ENCODE measurements at regions not wholly inside any gene's neighbourhood (a gene's known extent, or its start where the extent isn't known, plus 50 kb on each side); places are given as distances from the start of the nearest gene placed in this dataset.
"Not testable (repeated sequence)": the region's sequence is repeated elsewhere in the genome, so short reads cannot be mapped to it uniquely, and the experiment has no call there.

- Mint-ChIP-seq H3K27me3 (peaks cover 7% of the 10 kb centered on the region), H3K9me3 (no peaks in the 10 kb centered on the region), H3K4me3 (no peak overlapping the region), H3K4me1 (no peaks in the 10 kb centered on the region), H3K27ac (no peak overlapping the region), H3K36me3 (ENCODE audit: low read depth) (no peaks in the 10 kb centered on the region)
- DNase-seq (no peak), ATAC-seq (no peak)
Observed at GRCh38 chr7:37535841-37536240, 87.2 kb upstream of the ELMO1 start.

- Mint-ChIP-seq H3K4me3 (no peak overlapping the region), H3K36me3 (ENCODE audit: low read depth) (no peaks in the 10 kb centered on the region)
Observed at GRCh38 chr7:37536706-37537105, 88.0 kb upstream of the ELMO1 start.

GRCh38 chr7:37537439-37537838 lies 88.8 kb upstream of the ELMO1 start:
- Mint-ChIP-seq H3K4me3 (no peak overlapping the region), H3K27me3 (peaks cover 7% of the 10 kb centered on the region), H3K27ac (no peak overlapping the region), H3K9me3 (no peaks in the 10 kb centered on the region), H3K4me1 (no peaks in the 10 kb centered on the region), H3K36me3 (ENCODE audit: low read depth) (no peaks in the 10 kb centered on the region)
- no peak for DNase-seq
- ATAC-seq, result no peak

More at GRCh38 chr7:37536706-37537105, 88.0 kb upstream of the ELMO1 start:
- H3K9me3 Mint-ChIP-seq, result no peaks in the 10 kb centered on the region
- H3K4me1 Mint-ChIP-seq, result no peaks in the 10 kb centered on the region
- ATAC-seq (no peak), DNase-seq (no peak)
- peaks cover 7% of the 10 kb centered on the region for H3K27me3 Mint-ChIP-seq
- no peak overlapping the region for H3K27ac Mint-ChIP-seq

- H3K4me1 Mint-ChIP-seq, result no peaks in the 10 kb centered on the region
- peaks cover 4% of the 10 kb centered on the region for H3K27me3 Mint-ChIP-seq
- ATAC-seq (no peak), DNase-seq (no peak)
- H3K4me3 Mint-ChIP-seq, result no peak overlapping the region
- H3K27ac Mint-ChIP-seq, result no peak overlapping the region
- H3K36me3 Mint-ChIP-seq (ENCODE audit: low read depth), result no peaks in the 10 kb centered on the region
- no peaks in the 10 kb centered on the region for H3K9me3 Mint-ChIP-seq
Observed at GRCh38 chr7:37538945-37539344, 90.3 kb upstream of the ELMO1 start.

GRCh38 chr7:37540917-37541316 lies 92.3 kb upstream of the ELMO1 start:
- no peak overlapping the region for H3K4me3 Mint-ChIP-seq
- no peak for DNase-seq
- H3K9me3 Mint-ChIP-seq, result no peaks in the 10 kb centered on the region
- no peak overlapping the region for H3K27ac Mint-ChIP-seq
- H3K27me3 Mint-ChIP-seq, result peaks cover 2% of the 10 kb centered on the region
- H3K36me3 Mint-ChIP-seq (ENCODE audit: low read depth), result no peaks in the 10 kb centered on the region
- H3K4me1 Mint-ChIP-seq, result no peaks in the 10 kb centered on the region
- no peak for ATAC-seq

- Mint-ChIP-seq H3K27ac (no peak overlapping the region), H3K36me3 (ENCODE audit: low read depth) (no peaks in the 10 kb centered on the region), H3K4me1 (no peaks in the 10 kb centered on the region), H3K9me3 (no peaks in the 10 kb centered on the region), H3K4me3 (no peak overlapping the region), H3K27me3 (peaks cover 2% of the 10 kb centered on the region)
- DNase-seq (no peak), ATAC-seq (no peak)
Observed at GRCh38 chr7:37541810-37542443, 93.3 kb upstream of the ELMO1 start.

GRCh38 chr7:37545619-37546534 lies 97.2 kb upstream of the ELMO1 start:
- Mint-ChIP-seq H3K4me1 (no peaks in the 10 kb centered on the region), H3K27me3 (peaks cover 2% of the 10 kb centered on the region), H3K4me3 (no peak overlapping the region), H3K9me3 (no peaks in the 10 kb centered on the region), H3K36me3 (ENCODE audit: low read depth) (no peaks in the 10 kb centered on the region), H3K27ac (no peak overlapping the region)
- ATAC-seq (no peak), DNase-seq (no peak)

GRCh38 chr7:37546677-37547076 lies 98.0 kb upstream of the ELMO1 start:
- Mint-ChIP-seq H3K4me1 (no peaks in the 10 kb centered on the region), H3K27ac (no peak overlapping the region), H3K9me3 (no peaks in the 10 kb centered on the region), H3K27me3 (peaks cover 2% of the 10 kb centered on the region), H3K4me3 (no peak overlapping the region), H3K36me3 (ENCODE audit: low read depth) (no peaks in the 10 kb centered on the region)
- no peak for ATAC-seq
- no peak for DNase-seq

- Mint-ChIP-seq H3K27me3 (no peaks in the 10 kb centered on the region), H3K27ac (no peak overlapping the region), H3K9me3 (no peaks in the 10 kb centered on the region), H3K36me3 (ENCODE audit: low read depth) (no peaks in the 10 kb centered on the region), H3K4me1 (no peaks in the 10 kb centered on the region), H3K4me3 (no peak overlapping the region)
- ATAC-seq, result no peak
- no peak for DNase-seq
Observed at GRCh38 chr7:37549076-37549931, 100.6 kb upstream of the ELMO1 start.

GRCh38 chr7:37550426-37550825 lies 101.8 kb upstream of the ELMO1 start:
- no peaks in the 10 kb centered on the region for H3K27me3 Mint-ChIP-seq
- DNase-seq (no peak), ATAC-seq (no peak)
- no peaks in the 10 kb centered on the region for H3K9me3 Mint-ChIP-seq
- H3K36me3 Mint-ChIP-seq (ENCODE audit: low read depth), result no peaks in the 10 kb centered on the region
- H3K27ac Mint-ChIP-seq, result no peak overlapping the region
- H3K4me3 Mint-ChIP-seq, result no peak overlapping the region
- no peaks in the 10 kb centered on the region for H3K4me1 Mint-ChIP-seq

GRCh38 chr7:37550872-37551271 lies 102.2 kb upstream of the ELMO1 start:
- Mint-ChIP-seq H3K4me3 (no peak overlapping the region), H3K27ac (no peak overlapping the region), H3K27me3 (no peaks in the 10 kb centered on the region), H3K9me3 (no peaks in the 10 kb centered on the region), H3K36me3 (ENCODE audit: low read depth) (no peaks in the 10 kb centered on the region), H3K4me1 (no peaks in the 10 kb centered on the region)
- no peak for DNase-seq
- no peak for ATAC-seq

- H3K27ac Mint-ChIP-seq, result no peak overlapping the region
- ATAC-seq (no peak), DNase-seq (no peak)
- H3K4me3 Mint-ChIP-seq, result no peak overlapping the region
- H3K27me3 Mint-ChIP-seq, result no peaks in the 10 kb centered on the region
- no peaks in the 10 kb centered on the region for H3K9me3 Mint-ChIP-seq
- no peaks in the 10 kb centered on the region for H3K36me3 Mint-ChIP-seq (ENCODE audit: low read depth)
- no peaks in the 10 kb centered on the region for H3K4me1 Mint-ChIP-seq
Observed at GRCh38 chr7:37552030-37552429, 103.4 kb upstream of the ELMO1 start.

- H3K27ac Mint-ChIP-seq; H3K9me3 Mint-ChIP-seq; H3K4me3 Mint-ChIP-seq; DNase-seq; ATAC-seq; H3K4me1 Mint-ChIP-seq; H3K27me3 Mint-ChIP-seq; H3K36me3 Mint-ChIP-seq (ENCODE audit: low read depth): not testable (repeated sequence)
Observed at GRCh38 chr7:37552439-37552838, 103.8 kb upstream of the ELMO1 start.

GRCh38 chr7:37555528-37555927 lies 106.9 kb upstream of the ELMO1 start:
- Mint-ChIP-seq H3K27ac (no peak overlapping the region), H3K4me1 (no peaks in the 10 kb centered on the region), H3K9me3 (no peaks in the 10 kb centered on the region), H3K4me3 (no peak overlapping the region), H3K27me3 (no peaks in the 10 kb centered on the region), H3K36me3 (ENCODE audit: low read depth) (no peaks in the 10 kb centered on the region)
- ATAC-seq, result no peak
- no peak for DNase-seq

Data from activated naive CD8-positive, alpha-beta T cell treated with anti-CD3 and anti-CD28 coated beads, Interleukin-2, amount 50 U/mL, for 24 hours (primary cell).